GM23338 (cell line): ENCODE measurements at regions not wholly inside any gene's neighbourhood (a gene's known extent, or its start where the extent isn't known, plus 50 kb on each side); places are given as distances from the start of the nearest gene placed in this dataset.

ENCODE experiments used
- ATAC-seq: fragments of 200-7000 bp; cut with Tn5 transposase; 3 replicates; pipeline ENCODE4 v1.9.1; 2020
- DNase-seq: peaks from one replicate; pipeline ENCODE4 v3.0.0-alpha.2; 2015; ENCODE audit warnings: low spot score
- H2AFZ ChIP-seq: fragments of 200-600 bp; sonication (generic); 2 replicates; pipeline ENCODE4 v1.8.0; 2016; ENCODE audit warnings: antibody characterized with exemption, mild to moderate bottlenecking, moderate library complexity
- H3F3A ChIP-seq: fragments of 200-600 bp; sonication (generic); replicated peaks from 2 replicates; pipeline ENCODE4 v1.8.0; 2017; ENCODE audit warnings: antibody characterized with exemption, mixed run types, low read depth
- H3K27ac ChIP-seq: fragments of 200-600 bp; sonication (generic); 2 replicates; pipeline ENCODE4 v1.6.1; 2016; ENCODE audit warnings: low read depth
- H3K27me3 ChIP-seq: fragments of 200-600 bp; sonication (generic); 2 replicates; pipeline ENCODE4 v1.8.0; 2016; ENCODE audit warnings: mild to moderate bottlenecking, mixed run types, moderate library complexity; ENCODE audit not compliant: insufficient read depth
- H3K36me3 ChIP-seq: fragments of 200-600 bp; sonication (generic); 2 replicates; pipeline ENCODE4 v1.8.0; 2016; ENCODE audit warnings: mild to moderate bottlenecking; ENCODE audit not compliant: insufficient read depth
- H3K4me1 ChIP-seq: fragments of 200-600 bp; sonication (generic); 2 replicates; pipeline ENCODE4 v1.8.0; 2016; ENCODE audit warnings: mild to moderate bottlenecking, moderate library complexity; ENCODE audit not compliant: insufficient read depth
- H3K4me2 ChIP-seq: fragments of 200-600 bp; sonication (generic); 2 replicates; pipeline ENCODE4 v1.7.1; 2017; ENCODE audit warnings: mixed run types
- H3K4me3 ChIP-seq: fragments of 200-600 bp; sonication (generic); 2 replicates; pipeline ENCODE4 v1.6.1; 2016; ENCODE audit warnings: mixed run types
- H3K79me2 ChIP-seq: fragments of 200-600 bp; sonication (generic); replicated peaks from 2 replicates; pipeline ENCODE4 v1.8.0; 2017; ENCODE audit warnings: mild to moderate bottlenecking; ENCODE audit not compliant: insufficient read depth
- H3K9me2 ChIP-seq: fragments of 200-600 bp; sonication (generic); 2 replicates; pipeline ENCODE4 v1.8.0; 2017; ENCODE audit not compliant: insufficient read depth
- H4K20me1 ChIP-seq: fragments of 200-600 bp; sonication (generic); replicated peaks from 2 replicates; pipeline ENCODE4 v1.8.0; 2017; ENCODE audit warnings: mild to moderate bottlenecking; ENCODE audit not compliant: insufficient read depth
- H3K27ac Mint-ChIP-seq: 2 replicates; pipeline ENCODE4 v1.8.0; 2020; ENCODE audit warnings: inconsistent platforms, mild to moderate bottlenecking, moderate library complexity, mixed read lengths
- H3K27me3 Mint-ChIP-seq: 3 replicates; pipeline ENCODE4 v1.8.0; 2022; ENCODE audit warnings: low read depth, mild to moderate bottlenecking, moderate library complexity, mixed read lengths, inconsistent platforms; ENCODE audit not compliant: insufficient read depth, poor library complexity
- H3K36me3 Mint-ChIP-seq: 3 replicates; pipeline ENCODE4 v1.8.0; 2021; ENCODE audit warnings: low read depth, mild to moderate bottlenecking, inconsistent platforms, moderate library complexity, mixed read lengths
- H3K4me1 Mint-ChIP-seq: 3 replicates; pipeline ENCODE4 v1.8.0; 2020; ENCODE audit warnings: mild to moderate bottlenecking, inconsistent platforms, mixed read lengths
- H3K4me3 Mint-ChIP-seq: 3 replicates; pipeline ENCODE4 v1.8.0; 2021; ENCODE audit warnings: moderate library complexity, mild to moderate bottlenecking, inconsistent platforms, mixed read lengths
- H3K9me3 Mint-ChIP-seq: 3 replicates; pipeline ENCODE4 v1.8.0; 2020; ENCODE audit warnings: moderate library complexity, mild to moderate bottlenecking, inconsistent platforms, mixed read lengths
- CREB1 ChIP-seq: fragments of 250-450 bp; sonication (Bioruptor Pico); IDR thresholded peaks from 2 replicates; pipeline ENCODE4 v1.5.0; 2020; ENCODE audit warnings: low read depth, mild to moderate bottlenecking, moderate library complexity
- NANOG ChIP-seq: IDR thresholded peaks from 2 replicates; pipeline ENCODE4 v1.6.1; 2016; ENCODE audit warnings: antibody characterized with exemption, borderline replicate concordance
- POLR2AphosphoS5 ChIP-seq: IDR thresholded peaks from 2 replicates; pipeline ENCODE4 v1.6.1; 2016; ENCODE audit warnings: antibody characterized with exemption, low read depth
- STAT1 ChIP-seq: IDR thresholded peaks from one replicate; pipeline ENCODE4 v1.6.1; 2016; ENCODE audit warnings: antibody characterized with exemption; ENCODE audit not compliant: unreplicated experiment
- ZNF114 ChIP-seq: fragments of 250-450 bp; sonication (Bioruptor Pico); IDR thresholded peaks from 2 replicates; pipeline ENCODE4 v1.5.0; 2020; ENCODE audit warnings: mild to moderate bottlenecking, moderate library complexity
- TF ChIP-seq, protein P1 (sequence below): fragments of 250-450 bp; sonication (Bioruptor Pico); IDR thresholded peaks from 2 replicates; pipeline ENCODE4 v1.5.0; 2020; ENCODE audit warnings: mild to moderate bottlenecking, moderate library complexity
- TF ChIP-seq, protein P2 (sequence below), 2 experiments: fragments of 200-600 bp in 1 of 2; sonication (generic) in 1 of 2; conservative IDR thresholded peaks; 2 replicates each; pipeline versions ENCODE4 v1.5.1 to v1.6.1; 2016 to 2017; ENCODE audit warnings: antibody characterized with exemption in 2 of 2, low read depth in 2 of 2, mild to moderate bottlenecking in 2 of 2, moderate library complexity in 1 of 2
- TF ChIP-seq, protein P3 (sequence below): IDR thresholded peaks from 2 replicates; pipeline ENCODE4 v1.6.1; 2016; ENCODE audit warnings: antibody characterized with exemption

DNA sequence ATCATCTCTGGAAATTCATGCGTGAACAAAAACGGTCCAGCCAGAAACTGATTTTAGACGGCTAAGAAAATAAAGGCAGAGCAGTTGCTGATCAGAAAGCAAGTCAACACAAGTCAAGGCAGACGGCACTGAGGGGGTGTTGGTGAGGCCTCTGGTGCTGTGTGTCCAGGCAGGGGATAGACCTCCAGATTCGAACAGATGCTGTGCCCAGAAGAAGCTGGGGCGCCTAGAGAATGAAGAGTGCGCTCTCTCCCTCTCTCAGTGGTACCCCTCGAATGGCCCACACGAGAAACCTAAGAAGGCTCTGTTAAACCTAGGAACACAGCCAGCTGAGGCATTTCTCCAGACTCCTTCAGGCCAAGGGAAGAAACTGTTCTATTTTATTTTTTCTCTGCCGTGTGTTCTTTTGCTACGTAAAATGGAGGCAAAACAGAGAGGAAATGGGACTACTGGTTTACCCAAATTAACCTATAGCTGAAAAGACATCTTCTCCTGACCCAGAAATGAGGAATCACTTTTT, 178.3 kb downstream of the PMP22 start (continued):
- TF ChIP-seq, protein P1, sequence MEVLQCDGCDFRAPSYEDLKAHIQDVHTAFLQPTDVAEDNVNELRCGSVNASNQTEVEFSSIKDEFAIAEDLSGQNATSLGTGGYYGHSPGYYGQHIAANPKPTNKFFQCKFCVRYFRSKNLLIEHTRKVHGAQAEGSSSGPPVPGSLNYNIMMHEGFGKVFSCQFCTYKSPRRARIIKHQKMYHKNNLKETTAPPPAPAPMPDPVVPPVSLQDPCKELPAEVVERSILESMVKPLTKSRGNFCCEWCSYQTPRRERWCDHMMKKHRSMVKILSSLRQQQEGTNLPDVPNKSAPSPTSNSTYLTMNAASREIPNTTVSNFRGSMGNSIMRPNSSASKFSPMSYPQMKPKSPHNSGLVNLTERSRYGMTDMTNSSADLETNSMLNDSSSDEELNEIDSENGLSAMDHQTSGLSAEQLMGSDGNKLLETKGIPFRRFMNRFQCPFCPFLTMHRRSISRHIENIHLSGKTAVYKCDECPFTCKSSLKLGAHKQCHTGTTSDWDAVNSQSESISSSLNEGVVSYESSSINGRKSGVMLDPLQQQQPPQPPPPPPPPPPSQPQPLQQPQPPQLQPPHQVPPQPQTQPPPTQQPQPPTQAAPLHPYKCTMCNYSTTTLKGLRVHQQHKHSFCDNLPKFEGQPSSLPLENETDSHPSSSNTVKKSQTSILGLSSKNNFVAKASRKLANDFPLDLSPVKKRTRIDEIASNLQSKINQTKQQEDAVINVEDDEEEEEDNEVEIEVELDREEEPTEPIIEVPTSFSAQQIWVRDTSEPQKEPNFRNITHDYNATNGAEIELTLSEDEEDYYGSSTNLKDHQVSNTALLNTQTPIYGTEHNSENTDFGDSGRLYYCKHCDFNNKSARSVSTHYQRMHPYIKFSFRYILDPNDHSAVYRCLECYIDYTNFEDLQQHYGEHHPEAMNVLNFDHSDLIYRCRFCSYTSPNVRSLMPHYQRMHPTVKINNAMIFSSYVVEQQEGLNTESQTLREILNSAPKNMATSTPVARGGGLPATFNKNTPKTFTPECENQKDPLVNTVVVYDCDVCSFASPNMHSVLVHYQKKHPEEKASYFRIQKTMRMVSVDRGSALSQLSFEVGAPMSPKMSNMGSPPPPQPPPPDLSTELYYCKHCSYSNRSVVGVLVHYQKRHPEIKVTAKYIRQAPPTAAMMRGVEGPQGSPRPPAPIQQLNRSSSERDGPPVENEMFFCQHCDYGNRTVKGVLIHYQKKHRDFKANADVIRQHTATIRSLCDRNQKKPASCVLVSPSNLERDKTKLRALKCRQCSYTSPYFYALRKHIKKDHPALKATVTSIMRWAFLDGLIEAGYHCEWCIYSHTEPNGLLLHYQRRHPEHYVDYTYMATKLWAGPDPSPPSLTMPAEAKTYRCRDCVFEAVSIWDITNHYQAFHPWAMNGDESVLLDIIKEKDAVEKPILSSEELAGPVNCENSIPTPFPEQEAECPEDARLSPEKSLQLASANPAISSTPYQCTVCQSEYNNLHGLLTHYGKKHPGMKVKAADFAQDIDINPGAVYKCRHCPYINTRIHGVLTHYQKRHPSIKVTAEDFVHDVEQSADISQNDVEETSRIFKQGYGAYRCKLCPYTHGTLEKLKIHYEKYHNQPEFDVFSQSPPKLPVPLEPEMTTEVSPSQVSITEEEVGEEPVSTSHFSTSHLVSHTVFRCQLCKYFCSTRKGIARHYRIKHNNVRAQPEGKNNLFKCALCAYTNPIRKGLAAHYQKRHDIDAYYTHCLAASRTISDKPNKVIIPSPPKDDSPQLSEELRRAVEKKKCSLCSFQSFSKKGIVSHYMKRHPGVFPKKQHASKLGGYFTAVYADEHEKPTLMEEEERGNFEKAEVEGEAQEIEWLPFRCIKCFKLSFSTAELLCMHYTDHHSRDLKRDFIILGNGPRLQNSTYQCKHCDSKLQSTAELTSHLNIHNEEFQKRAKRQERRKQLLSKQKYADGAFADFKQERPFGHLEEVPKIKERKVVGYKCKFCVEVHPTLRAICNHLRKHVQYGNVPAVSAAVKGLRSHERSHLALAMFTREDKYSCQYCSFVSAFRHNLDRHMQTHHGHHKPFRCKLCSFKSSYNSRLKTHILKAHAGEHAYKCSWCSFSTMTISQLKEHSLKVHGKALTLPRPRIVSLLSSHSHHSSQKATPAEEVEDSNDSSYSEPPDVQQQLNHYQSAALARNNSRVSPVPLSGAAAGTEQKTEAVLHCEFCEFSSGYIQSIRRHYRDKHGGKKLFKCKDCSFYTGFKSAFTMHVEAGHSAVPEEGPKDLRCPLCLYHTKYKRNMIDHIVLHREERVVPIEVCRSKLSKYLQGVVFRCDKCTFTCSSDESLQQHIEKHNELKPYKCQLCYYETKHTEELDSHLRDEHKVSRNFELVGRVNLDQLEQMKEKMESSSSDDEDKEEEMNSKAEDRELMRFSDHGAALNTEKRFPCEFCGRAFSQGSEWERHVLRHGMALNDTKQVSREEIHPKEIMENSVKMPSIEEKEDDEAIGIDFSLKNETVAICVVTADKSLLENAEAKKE (CRISPR knock-in tag): no peak
- TF ChIP-seq, protein P2, sequence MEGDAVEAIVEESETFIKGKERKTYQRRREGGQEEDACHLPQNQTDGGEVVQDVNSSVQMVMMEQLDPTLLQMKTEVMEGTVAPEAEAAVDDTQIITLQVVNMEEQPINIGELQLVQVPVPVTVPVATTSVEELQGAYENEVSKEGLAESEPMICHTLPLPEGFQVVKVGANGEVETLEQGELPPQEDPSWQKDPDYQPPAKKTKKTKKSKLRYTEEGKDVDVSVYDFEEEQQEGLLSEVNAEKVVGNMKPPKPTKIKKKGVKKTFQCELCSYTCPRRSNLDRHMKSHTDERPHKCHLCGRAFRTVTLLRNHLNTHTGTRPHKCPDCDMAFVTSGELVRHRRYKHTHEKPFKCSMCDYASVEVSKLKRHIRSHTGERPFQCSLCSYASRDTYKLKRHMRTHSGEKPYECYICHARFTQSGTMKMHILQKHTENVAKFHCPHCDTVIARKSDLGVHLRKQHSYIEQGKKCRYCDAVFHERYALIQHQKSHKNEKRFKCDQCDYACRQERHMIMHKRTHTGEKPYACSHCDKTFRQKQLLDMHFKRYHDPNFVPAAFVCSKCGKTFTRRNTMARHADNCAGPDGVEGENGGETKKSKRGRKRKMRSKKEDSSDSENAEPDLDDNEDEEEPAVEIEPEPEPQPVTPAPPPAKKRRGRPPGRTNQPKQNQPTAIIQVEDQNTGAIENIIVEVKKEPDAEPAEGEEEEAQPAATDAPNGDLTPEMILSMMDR (conservative IDR thresholded peaks at IDR 0.05; ENCODE audit: low read depth in 2 of 2): no peak
- TF ChIP-seq, protein P3, sequence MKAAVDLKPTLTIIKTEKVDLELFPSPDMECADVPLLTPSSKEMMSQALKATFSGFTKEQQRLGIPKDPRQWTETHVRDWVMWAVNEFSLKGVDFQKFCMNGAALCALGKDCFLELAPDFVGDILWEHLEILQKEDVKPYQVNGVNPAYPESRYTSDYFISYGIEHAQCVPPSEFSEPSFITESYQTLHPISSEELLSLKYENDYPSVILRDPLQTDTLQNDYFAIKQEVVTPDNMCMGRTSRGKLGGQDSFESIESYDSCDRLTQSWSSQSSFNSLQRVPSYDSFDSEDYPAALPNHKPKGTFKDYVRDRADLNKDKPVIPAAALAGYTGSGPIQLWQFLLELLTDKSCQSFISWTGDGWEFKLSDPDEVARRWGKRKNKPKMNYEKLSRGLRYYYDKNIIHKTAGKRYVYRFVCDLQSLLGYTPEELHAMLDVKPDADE: no peak

DNA sequence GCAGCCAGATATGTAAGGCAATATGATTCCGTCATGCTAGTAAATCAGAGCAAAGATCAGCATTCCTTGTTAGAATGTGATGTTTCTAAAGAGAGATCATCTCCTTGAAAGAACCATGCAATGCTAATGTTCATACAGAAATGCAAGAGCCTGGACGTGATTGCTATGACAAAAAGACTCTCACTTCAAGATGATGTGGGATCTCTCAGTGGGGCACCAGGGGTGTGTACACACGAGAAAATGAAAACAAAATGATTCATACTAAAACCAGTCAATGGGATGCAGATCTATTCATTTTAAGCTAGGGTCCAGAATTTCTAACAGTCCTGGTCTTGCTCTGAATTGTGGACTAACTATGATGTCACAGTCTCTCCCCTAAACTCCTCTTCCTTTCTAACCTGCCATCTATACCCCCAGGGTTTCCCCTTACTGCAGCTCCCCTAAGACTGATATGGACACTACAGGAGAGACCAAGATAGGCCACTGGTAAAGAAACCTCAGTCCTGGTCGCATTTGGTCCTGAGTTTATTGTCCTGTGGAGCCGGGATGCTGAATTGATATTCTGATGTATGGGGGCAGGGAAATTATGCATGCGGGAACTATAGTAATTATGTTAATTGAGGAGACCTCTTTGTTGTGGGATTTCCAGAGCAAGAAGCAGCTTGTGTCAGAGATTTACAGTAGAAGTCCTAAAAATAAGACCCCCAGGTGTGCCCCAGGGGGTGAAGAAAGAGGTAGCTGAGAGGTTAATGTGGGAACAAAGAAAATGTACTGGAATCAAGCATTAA, 179.0 kb downstream of the PMP22 start:
- Histone ChIP-seq H2AFZ (peak overlapping the region; percentile 67), H4K20me1 (no peaks in the 10 kb centered on the region), H3K9me2 (no peaks in the 10 kb centered on the region), H3K36me3 (no peaks in the 10 kb centered on the region), H3K27ac (no peak overlapping the region), H3K27me3 (no peaks in the 10 kb centered on the region), H3K79me2 (no peaks in the 10 kb centered on the region), H3K4me2 (peak overlapping the region; percentile 25), H3K4me3 (peak overlapping the region; percentile 1; the same call in 1 of the 2 replicates), H3F3A (no peaks in the 10 kb centered on the region), H3K4me1 (peaks cover 17% of the 10 kb centered on the region)
- Mint-ChIP-seq H3K9me3 (no peaks in the 10 kb centered on the region), H3K27me3 (no peaks in the 10 kb centered on the region), H3K4me1 (peaks cover 31% of the 10 kb centered on the region), H3K36me3 (no peaks in the 10 kb centered on the region), H3K4me3 (peak overlapping the region; percentile 25; the same call in 1 of the 3 replicates), H3K27ac (no peak overlapping the region; the same call in 1 of the 2 replicates)
- ATAC-seq (peak; percentile 45; the same call in 2 of the 3 replicates), DNase-seq (peak; percentile 14)
- TF ChIP-seq, protein P3: no peak
- TF ChIP-seq, protein P2 (conservative IDR thresholded peaks at IDR 0.05; ENCODE audit: low read depth in 2 of 2): no peak
- TF ChIP-seq STAT1: no peak
- no peak for TF ChIP-seq ZNF114 (CRISPR knock-in tag)
- no peak for TF ChIP-seq NANOG
- TF ChIP-seq POLR2AphosphoS5: no peak
- no peak for TF ChIP-seq CREB1 (CRISPR knock-in tag)
